SK-N-SH treated with all-trans-retinoic acid at 6 μM for 48 hours (cell line): ENCODE measurements at regions not wholly inside any gene's neighbourhood (a gene's known extent, or its start where the extent isn't known, plus 50 kb on each side); places are given as distances from the start of the nearest gene placed in this dataset.

ENCODE experiments used
- ARNTL ChIP-seq: fragments of 450-650 bp; formaldehyde crosslinking; IDR thresholded peaks from 2 replicates; pipeline ENCODE4 v1.5.0; 2020; ENCODE audit warnings: low read depth, mild to moderate bottlenecking, moderate library complexity, borderline replicate concordance
- GLIS3 ChIP-seq: fragments of 250-450 bp; sonication (Bioruptor Pico); IDR thresholded peaks from 2 replicates; pipeline ENCODE4 v1.5.0; 2020; ENCODE audit warnings: mild to moderate bottlenecking, moderate library complexity
- ISL1 ChIP-seq: fragments of 250-450 bp; sonication (Bioruptor Pico); IDR thresholded peaks from 2 replicates; pipeline ENCODE4 v2.1.2; 2022; ENCODE audit warnings: mild to moderate bottlenecking, moderate library complexity
- PATZ1 ChIP-seq: fragments of 250-450 bp; sonication (Bioruptor Pico); IDR thresholded peaks from 2 replicates; pipeline ENCODE4 v1.8.0; 2020; ENCODE audit warnings: mild to moderate bottlenecking, moderate library complexity, borderline replicate concordance
- PPARA ChIP-seq: fragments of 250-450 bp; sonication (Bioruptor Pico); IDR thresholded peaks from 2 replicates; pipeline ENCODE4 v1.5.0; 2020; ENCODE audit warnings: mild to moderate bottlenecking, borderline replicate concordance
- RARB ChIP-seq: fragments of 250-450 bp; sonication (Bioruptor Pico); IDR thresholded peaks from 2 replicates; pipeline ENCODE4 v1.8.0; 2021; ENCODE audit warnings: mild to moderate bottlenecking, moderate library complexity
- ZFP3 ChIP-seq: fragments of 250-450 bp; sonication (Bioruptor Pico); IDR thresholded peaks from 2 replicates; pipeline ENCODE4 v1.5.0; 2020; ENCODE audit warnings: mild to moderate bottlenecking, moderate library complexity
- ZFP30 ChIP-seq: fragments of 450-650 bp; formaldehyde crosslinking; IDR thresholded peaks from 2 replicates; pipeline ENCODE4 v1.5.0; 2022; ENCODE audit warnings: mild to moderate bottlenecking, moderate library complexity
- ZNF565 ChIP-seq: fragments of 450-650 bp; formaldehyde crosslinking; conservative IDR thresholded peaks from 2 replicates; pipeline ENCODE4 v1.5.0; 2020; ENCODE audit warnings: low read depth, mild to moderate bottlenecking, moderate library complexity
- ZNF8 ChIP-seq: fragments of 450-650 bp; formaldehyde crosslinking; IDR thresholded peaks from 2 replicates; pipeline ENCODE4 v1.5.0; 2020; ENCODE audit warnings: mild to moderate bottlenecking, moderate library complexity
- TF ChIP-seq, protein P1 (sequence below): fragments of 250-450 bp; sonication (Bioruptor Pico); IDR thresholded peaks from 2 replicates; pipeline ENCODE4 v1.5.1; 2020; ENCODE audit warnings: low read depth, mild to moderate bottlenecking, moderate library complexity
- TF ChIP-seq, protein P2 (sequence below): fragments of 250-450 bp; sonication (Bioruptor Pico); IDR thresholded peaks from 2 replicates; pipeline ENCODE4 v1.5.1; 2021; ENCODE audit warnings: mild to moderate bottlenecking, moderate library complexity

GRCh38 chr9:119611565-119611964 lies 242.3 kb upstream of the BRINP1 start:
- no peak for TF ChIP-seq PATZ1
- TF ChIP-seq RARB (CRISPR knock-in tag), result no peak
- no peak for TF ChIP-seq GLIS3
- TF ChIP-seq ZFP3 (CRISPR knock-in tag), result no peak
- no peak for TF ChIP-seq ISL1 (CRISPR knock-in tag)
- TF ChIP-seq PPARA (CRISPR knock-in tag), result no peak
- TF ChIP-seq ZFP30 (CRISPR knock-in tag), result no peak
- TF ChIP-seq, protein P1, sequence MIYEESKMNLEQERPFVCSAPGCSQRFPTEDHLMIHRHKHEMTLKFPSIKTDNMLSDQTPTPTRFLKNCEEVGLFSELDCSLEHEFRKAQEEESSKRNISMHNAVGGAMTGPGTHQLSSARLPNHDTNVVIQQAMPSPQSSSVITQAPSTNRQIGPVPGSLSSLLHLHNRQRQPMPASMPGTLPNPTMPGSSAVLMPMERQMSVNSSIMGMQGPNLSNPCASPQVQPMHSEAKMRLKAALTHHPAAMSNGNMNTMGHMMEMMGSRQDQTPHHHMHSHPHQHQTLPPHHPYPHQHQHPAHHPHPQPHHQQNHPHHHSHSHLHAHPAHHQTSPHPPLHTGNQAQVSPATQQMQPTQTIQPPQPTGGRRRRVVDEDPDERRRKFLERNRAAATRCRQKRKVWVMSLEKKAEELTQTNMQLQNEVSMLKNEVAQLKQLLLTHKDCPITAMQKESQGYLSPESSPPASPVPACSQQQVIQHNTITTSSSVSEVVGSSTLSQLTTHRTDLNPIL (CRISPR knock-in tag), result no peak
- TF ChIP-seq ZNF8 (CRISPR knock-in tag), result no peak
- no peak for TF ChIP-seq ARNTL
- no peak for TF ChIP-seq ZNF565 (CRISPR knock-in tag)
- TF ChIP-seq, protein P2, sequence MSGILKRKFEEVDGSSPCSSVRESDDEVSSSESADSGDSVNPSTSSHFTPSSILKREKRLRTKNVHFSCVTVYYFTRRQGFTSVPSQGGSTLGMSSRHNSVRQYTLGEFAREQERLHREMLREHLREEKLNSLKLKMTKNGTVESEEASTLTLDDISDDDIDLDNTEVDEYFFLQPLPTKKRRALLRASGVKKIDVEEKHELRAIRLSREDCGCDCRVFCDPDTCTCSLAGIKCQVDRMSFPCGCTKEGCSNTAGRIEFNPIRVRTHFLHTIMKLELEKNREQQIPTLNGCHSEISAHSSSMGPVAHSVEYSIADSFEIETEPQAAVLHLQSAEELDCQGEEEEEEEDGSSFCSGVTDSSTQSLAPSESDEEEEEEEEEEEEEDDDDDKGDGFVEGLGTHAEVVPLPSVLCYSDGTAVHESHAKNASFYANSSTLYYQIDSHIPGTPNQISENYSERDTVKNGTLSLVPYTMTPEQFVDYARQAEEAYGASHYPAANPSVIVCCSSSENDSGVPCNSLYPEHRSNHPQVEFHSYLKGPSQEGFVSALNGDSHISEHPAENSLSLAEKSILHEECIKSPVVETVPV (CRISPR knock-in tag), result no peak
